Panc1 (cell line): ENCODE measurements at regions not wholly inside any gene's neighbourhood (a gene's known extent, or its start where the extent isn't known, plus 50 kb on each side); places are given as distances from the start of the nearest gene placed in this dataset.

Source experiments
- ATAC-seq: fragments of 200-7000 bp; cut with Tn5 transposase; 2 replicates; pipeline ENCODE4 v1.9.1; 2020; ENCODE audit warnings: mild to moderate bottlenecking, moderate library complexity
- BruUV-seq: library from RNA; stranded (reverse); fragments of 400-500 nt; replicated peaks from 2 replicates; lab custom pipeline; 2021; lab: Mats Ljungman, UMichigan
- CTCF ChIA-PET: fragments of 300-600 bp; sonication (Branson Sonifier 250); formaldehyde crosslinking; loops from one replicate; lab custom pipeline; 2022; ENCODE audit warnings: antibody characterized with exemption; lab: Charles Lee
- POLR2A ChIA-PET: fragments of 300-600 bp; sonication (Branson Sonifier 250); formaldehyde crosslinking; loops from one replicate; lab custom pipeline; 2022; ENCODE audit warnings: antibody characterized with exemption; lab: Charles Lee
- DNase-seq: peaks from one replicate; pipeline ENCODE4 v3.0.0-alpha.2; 2010; ENCODE audit warnings: low read depth, low spot score
- H3K27ac ChIP-seq: 2 replicates; pipeline ENCODE4 v1.5.1; 2011; ENCODE audit warnings: mild to moderate bottlenecking, low read length, inconsistent platforms
- H3K27me3 ChIP-seq: fragments of 200-500 bp; sonication (Bioruptor generic); 2 replicates; pipeline ENCODE4 v1.6.0; 2014; ENCODE audit warnings: low read length, inconsistent platforms; ENCODE audit not compliant: control insufficient read depth, insufficient read depth
- H3K36me3 ChIP-seq: fragments of 200-500 bp; sonication (Bioruptor generic); 2 replicates; pipeline ENCODE4 v1.5.1; 2014; ENCODE audit warnings: inconsistent platforms, mild to moderate bottlenecking, low read length, moderate library complexity; ENCODE audit not compliant: control insufficient read depth, insufficient read depth
- H3K4me1 ChIP-seq: 2 replicates; pipeline ENCODE4 v1.5.1; 2011; ENCODE audit warnings: inconsistent platforms, mild to moderate bottlenecking, low read length, moderate library complexity; ENCODE audit not compliant: control insufficient read depth, insufficient read depth
- H3K4me3 ChIP-seq, 2 experiments: 2 replicates each; pipeline ENCODE4 v1.5.1; 2011 to 2012; ENCODE audit warnings: low read depth in 2 of 2, low read length in 2 of 2, mild to moderate bottlenecking in 2 of 2, inconsistent platforms in 1 of 2, moderate library complexity in 1 of 2
- H3K9me3 ChIP-seq: fragments of 200-500 bp; sonication (Bioruptor generic); 2 replicates; pipeline ENCODE4 v1.5.1; 2014; ENCODE audit warnings: low read depth, mild to moderate bottlenecking, inconsistent platforms, low read length, moderate library complexity; ENCODE audit not compliant: control insufficient read depth, insufficient read depth
- POLR2AphosphoS5 ChIP-seq: IDR thresholded peaks from 2 replicates; pipeline ENCODE4 v1.6.1; 2012; ENCODE audit warnings: mild to moderate bottlenecking, low read depth, low read length, moderate library complexity
- REST ChIP-seq, 2 experiments: IDR thresholded peaks; 2 replicates each; pipeline ENCODE4 v1.6.1; 2011 to 2012; ENCODE audit warnings: low read depth in 2 of 2, control low read depth in 1 of 2, low read length in 1 of 2, mild to moderate bottlenecking in 1 of 2, moderate library complexity in 1 of 2; ENCODE audit not compliant: insufficient read depth in 1 of 2
- SIN3A ChIP-seq: IDR thresholded peaks from 2 replicates; pipeline ENCODE4 v1.6.1; 2012; ENCODE audit warnings: low read depth, mild to moderate bottlenecking, low read length, moderate library complexity, borderline replicate concordance; ENCODE audit not compliant: insufficient read depth
- TCF7L2 ChIP-seq: IDR thresholded peaks from 2 replicates; pipeline ENCODE4 v1.6.1; 2011; ENCODE audit warnings: mild to moderate bottlenecking, low read depth, low read length, inconsistent platforms
- in situ Hi-C: cut with HindIII; loops from 2 replicates; pipeline ENCODE4 v1.10.0; 2016; ENCODE audit warnings: low sequenced_read_pairs, low pct_unique_long_range_greater_than_20kb
- intact Hi-C: fragments of 100-400 bp; cut with micrococcal nuclease; formaldehyde crosslinking; loops from one replicate; pipeline ENCODE4 v1.10.0; 2022; ENCODE audit not compliant: unreplicated experiment
- TF ChIP-seq, protein P1 (sequence below): fragments of 450-650 bp; IDR thresholded peaks from 2 replicates; pipeline ENCODE4 v1.5.1; 2017; ENCODE audit warnings: mild to moderate bottlenecking

DNA sequence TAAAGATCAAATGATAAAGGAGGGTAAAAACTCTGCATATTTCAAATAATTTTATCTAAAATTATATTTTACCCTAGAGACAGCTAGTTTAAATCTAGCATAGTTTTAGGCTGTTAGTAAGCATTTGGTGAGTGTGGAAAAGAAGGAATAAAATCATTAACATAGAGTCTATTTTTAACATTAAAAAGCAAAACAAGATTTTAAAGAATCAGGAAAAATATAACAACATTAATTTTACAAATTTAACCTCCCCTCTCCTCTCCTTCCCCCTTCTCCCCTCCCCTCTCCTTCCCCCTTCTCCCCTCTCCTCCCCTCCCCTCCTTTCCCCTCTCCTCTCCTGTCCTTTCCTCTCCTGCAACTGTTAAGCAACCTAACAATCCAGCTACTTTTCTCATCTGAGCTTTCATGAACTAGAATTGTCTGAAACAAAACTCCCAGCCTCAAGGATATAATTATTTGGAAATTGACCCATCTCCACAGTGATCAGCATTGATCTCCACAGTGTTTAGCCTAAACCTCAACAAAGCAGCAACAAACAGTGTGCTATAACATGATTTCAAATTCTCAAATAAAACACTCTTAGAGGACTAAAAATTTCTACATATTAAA is 293.2 kb downstream of the PPP1R3A start:
- BruUV-seq = no TSS peak
- in situ Hi-C loops = no loop called here
- ATAC-seq = no peak

DNA sequence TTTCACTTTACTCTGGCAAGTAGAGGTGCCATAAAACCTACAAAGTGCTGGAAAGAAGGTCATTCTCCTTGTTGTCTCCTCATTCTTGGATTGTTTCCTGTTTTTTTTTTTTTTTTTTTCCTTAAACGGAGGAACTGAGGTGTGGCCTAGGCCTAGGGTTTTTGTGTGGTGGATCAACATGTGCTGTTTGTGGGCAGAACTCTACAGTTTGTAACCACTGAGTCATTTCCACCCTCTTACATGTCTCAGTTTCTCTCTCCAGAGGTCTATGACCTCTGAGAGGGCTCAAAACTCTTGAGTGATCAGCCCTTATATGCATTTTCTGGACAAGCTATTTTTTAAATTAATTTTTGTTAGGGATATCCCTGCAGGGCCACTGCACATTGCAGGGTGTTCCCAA is 296.0 kb downstream of the PPP1R3A start:
- intact Hi-C loops (no loop called here), in situ Hi-C loops (no loop called here)
- Histone ChIP-seq H3K27ac (no peak overlapping the region), H3K9me3 (peaks cover 12% of the 10 kb centered on the region; the same call in 1 of the 2 replicates), H3K4me3 (no peak overlapping the region), H3K36me3 (no peaks in the 10 kb centered on the region), H3K4me1 (no peaks in the 10 kb centered on the region), H3K27me3 (no peaks in the 10 kb centered on the region)
- ATAC-seq (no peak), DNase-seq (no peak)
- BruUV-seq = no TSS peak
- CTCF ChIA-PET = no interaction called here
- POLR2A ChIA-PET = no interaction called here
- no peak for TF ChIP-seq POLR2AphosphoS5
- TF ChIP-seq, protein P1, sequence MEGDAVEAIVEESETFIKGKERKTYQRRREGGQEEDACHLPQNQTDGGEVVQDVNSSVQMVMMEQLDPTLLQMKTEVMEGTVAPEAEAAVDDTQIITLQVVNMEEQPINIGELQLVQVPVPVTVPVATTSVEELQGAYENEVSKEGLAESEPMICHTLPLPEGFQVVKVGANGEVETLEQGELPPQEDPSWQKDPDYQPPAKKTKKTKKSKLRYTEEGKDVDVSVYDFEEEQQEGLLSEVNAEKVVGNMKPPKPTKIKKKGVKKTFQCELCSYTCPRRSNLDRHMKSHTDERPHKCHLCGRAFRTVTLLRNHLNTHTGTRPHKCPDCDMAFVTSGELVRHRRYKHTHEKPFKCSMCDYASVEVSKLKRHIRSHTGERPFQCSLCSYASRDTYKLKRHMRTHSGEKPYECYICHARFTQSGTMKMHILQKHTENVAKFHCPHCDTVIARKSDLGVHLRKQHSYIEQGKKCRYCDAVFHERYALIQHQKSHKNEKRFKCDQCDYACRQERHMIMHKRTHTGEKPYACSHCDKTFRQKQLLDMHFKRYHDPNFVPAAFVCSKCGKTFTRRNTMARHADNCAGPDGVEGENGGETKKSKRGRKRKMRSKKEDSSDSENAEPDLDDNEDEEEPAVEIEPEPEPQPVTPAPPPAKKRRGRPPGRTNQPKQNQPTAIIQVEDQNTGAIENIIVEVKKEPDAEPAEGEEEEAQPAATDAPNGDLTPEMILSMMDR = no peak
- TF ChIP-seq TCF7L2 = no peak
- no peak for TF ChIP-seq SIN3A
- no peak for TF ChIP-seq REST (IDR thresholded peaks at IDR 0.05; ENCODE audit: insufficient read depth in 1 of 2, low read depth in 2 of 2, low read length in 1 of 2)

More for the DNA sequence above, 293.2 kb downstream of the PPP1R3A start:
- ChIA-PET POLR2A (interaction anchor here (0.6 kb wide), 1 partner anchor 40 kb away, joined by 11 read pairs; no protein-coding TSS in a partner anchor), CTCF (interaction anchor here (0.6 kb wide), 1 partner anchor 104 kb away, joined by 3 read pairs; no protein-coding TSS in a partner anchor)
- Histone ChIP-seq H3K27me3 (no peaks in the 10 kb centered on the region), H3K9me3 (peaks cover 8% of the 10 kb centered on the region; the same call in 1 of the 2 replicates), H3K4me3 (no peak overlapping the region), H3K4me1 (no peaks in the 10 kb centered on the region; the same call in 1 of the 2 replicates), H3K36me3 (no peaks in the 10 kb centered on the region), H3K27ac (no peak overlapping the region)
- TF ChIP-seq, protein P1 = no peak
- TF ChIP-seq TCF7L2 (no peak), REST (IDR thresholded peaks at IDR 0.05; ENCODE audit: insufficient read depth in 1 of 2, low read depth in 2 of 2, low read length in 1 of 2) (no peak)
- intact Hi-C loops = no loop called here
- no peak for DNase-seq
